GM12873 (cell line): ENCODE measurements at regions not wholly inside any gene's neighbourhood (a gene's known extent, or its start where the extent isn't known, plus 50 kb on each side); places are given as distances from the start of the nearest gene placed in this dataset.

Experiments
- TF ChIP-seq, protein P1 (sequence below): IDR thresholded peaks from 2 replicates; pipeline ENCODE4 v1.5.1; 2012; ENCODE audit warnings: low read depth, mild to moderate bottlenecking, moderate library complexity, low read length, control low read depth; ENCODE audit not compliant: insufficient read depth; ENCODE audit errors: missing control alignments

DNA sequence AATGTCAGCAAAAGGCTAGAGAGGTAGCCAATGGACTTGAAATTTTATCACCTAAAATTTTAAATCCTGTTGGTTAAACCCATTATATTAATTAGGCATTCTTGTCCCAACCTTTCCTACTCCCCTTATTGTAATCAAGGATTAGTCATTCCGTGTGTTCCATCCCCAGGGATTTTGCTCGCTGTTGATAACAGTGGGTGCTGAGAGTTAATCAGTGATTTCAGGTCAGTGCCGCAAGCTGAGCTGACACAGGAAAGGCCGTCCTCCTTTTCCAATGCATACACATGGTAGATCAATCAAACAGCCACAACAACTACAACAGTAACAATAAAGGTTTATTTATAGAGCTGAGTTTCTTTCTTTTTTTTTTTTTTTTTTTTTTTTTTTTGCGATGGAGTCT lies 271.4 kb downstream of the ACTR3B start:
- TF ChIP-seq, protein P1, sequence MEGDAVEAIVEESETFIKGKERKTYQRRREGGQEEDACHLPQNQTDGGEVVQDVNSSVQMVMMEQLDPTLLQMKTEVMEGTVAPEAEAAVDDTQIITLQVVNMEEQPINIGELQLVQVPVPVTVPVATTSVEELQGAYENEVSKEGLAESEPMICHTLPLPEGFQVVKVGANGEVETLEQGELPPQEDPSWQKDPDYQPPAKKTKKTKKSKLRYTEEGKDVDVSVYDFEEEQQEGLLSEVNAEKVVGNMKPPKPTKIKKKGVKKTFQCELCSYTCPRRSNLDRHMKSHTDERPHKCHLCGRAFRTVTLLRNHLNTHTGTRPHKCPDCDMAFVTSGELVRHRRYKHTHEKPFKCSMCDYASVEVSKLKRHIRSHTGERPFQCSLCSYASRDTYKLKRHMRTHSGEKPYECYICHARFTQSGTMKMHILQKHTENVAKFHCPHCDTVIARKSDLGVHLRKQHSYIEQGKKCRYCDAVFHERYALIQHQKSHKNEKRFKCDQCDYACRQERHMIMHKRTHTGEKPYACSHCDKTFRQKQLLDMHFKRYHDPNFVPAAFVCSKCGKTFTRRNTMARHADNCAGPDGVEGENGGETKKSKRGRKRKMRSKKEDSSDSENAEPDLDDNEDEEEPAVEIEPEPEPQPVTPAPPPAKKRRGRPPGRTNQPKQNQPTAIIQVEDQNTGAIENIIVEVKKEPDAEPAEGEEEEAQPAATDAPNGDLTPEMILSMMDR = no peak

DNA sequence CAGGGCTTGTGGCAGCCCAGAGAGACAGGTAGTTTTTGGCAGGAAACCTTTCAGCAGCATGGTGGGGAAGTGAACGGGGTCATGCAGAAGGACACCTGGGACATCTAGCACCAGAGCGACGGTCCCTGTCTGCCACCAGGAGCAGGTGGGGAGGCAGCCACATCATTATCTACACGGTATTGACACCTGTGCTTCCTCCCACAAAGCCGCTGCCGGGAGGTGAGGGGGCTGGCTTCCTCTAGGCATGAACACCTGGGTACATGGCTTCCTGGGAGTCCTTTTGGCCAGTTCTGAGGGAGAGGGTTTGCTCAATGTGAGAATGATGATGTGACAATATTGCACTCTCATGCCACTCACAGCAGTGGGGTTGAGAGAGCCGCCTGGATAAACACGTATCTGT lies 275.2 kb downstream of the ACTR3B start:
- TF ChIP-seq, protein P1 = no peak

DNA sequence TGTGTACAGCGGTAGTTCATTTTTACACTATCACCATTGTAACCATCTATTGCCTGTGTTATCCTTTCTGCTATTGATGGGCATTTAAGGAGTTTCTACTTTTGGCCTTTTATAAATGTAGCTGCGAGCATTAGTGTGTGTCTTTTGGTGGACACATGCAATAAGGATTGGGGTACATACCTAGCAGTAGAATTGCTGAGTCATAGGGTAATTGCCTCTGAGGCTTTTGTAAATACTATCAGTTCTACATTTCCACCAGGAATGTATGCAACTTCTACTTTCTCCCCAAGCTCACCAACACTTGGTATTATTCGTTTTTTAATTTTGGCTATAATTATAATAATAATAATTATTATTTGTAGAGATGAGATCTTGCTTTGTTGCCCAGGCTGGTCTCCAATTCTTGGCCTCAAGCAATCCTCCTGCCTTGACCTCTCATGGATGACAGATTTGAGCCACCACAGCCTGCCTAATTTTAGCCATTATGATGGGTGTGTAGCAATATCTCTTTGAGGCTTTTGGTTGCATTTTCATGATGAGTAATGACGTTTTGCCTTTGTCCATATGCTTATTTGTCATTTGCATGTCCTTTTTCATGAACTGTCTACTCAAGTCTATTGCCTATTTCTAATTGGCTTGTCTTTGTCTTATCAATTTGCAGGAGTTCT lies 277.0 kb downstream of the ACTR3B start:
- TF ChIP-seq, protein P1 = no peak

DNA sequence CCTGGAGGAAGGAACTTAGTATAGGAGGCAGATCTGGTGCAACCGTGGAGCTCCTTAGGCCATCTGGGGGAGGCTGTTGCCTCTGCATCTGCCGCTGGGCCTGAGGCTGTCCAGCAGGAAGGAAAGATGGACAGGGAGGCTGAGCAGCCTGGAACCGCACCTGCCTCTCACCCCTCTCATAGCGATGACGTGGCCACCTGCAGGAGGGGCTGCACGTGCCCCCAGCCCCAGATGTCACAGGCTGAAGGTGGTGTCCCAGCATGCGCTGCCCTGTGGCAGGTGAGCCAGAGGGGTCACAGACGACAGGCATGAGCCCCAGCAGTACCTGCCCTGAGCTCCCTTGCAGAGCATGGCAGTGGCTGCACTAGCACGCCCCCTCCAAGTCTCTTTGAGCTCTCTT lies 283.9 kb downstream of the ACTR3B start:
- TF ChIP-seq, protein P1 = no peak

DNA sequence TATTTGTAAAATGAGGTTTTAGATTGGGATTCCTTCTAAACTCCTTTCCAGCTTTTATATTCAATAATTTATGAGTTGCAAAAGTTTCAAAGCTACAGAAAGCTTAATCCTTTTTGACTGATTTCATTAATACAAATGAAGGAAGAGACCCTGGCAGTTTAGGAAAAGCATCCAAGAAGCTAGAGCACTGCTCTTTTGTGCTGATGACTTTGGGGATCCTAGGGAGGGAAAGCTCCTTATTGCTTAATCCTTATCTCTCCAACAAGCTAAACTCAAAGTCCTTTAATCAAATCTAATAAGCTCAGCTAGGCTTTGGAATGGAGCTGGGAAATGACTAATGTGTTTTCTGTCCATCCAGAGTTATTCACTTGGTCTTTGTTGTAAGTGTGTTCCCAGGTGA lies 285.4 kb downstream of the ACTR3B start:
- TF ChIP-seq, protein P1 = no peak

DNA sequence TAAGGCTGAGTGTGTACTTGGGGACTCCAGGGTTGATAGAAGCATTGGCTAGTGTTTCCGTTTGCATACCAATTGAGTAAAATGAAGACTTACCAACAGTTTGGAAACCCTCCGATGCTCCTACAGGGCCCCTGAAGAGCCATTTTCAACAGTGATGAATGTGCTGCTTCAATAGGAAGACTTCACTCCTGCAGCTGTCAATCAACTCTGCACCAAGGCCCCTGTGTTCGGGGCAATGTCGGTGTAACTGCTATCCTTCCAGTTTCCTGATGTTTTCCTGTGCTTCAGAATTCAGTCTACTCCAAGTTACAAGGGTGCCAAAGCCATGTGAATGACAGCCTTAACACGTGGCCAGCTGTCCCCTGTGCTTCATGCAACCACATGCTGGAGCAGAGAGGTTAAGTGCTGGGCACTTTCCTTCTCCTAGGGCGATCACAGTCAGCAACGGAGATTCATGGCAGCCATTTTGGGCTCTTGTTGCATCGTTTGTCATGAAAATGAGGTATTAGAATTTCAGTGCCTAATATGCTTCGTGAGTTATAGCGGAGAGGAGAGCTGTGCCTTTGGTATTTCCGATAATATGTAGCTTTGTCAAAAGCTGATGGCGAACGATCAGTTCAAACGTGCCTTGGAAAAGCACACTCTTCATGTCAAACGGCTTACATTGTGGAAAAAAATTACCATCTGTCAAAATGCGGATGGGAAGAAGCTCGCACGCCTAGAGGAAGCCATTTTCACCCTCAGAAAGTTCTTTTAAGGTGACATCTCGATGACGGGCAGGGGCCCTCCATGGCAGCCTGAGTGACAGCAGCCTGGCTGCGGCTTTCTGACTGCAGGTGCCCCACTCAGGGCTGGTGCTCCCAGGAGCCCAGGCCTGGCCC lies 287.8 kb downstream of the ACTR3B start:
- TF ChIP-seq, protein P1 = no peak

DNA sequence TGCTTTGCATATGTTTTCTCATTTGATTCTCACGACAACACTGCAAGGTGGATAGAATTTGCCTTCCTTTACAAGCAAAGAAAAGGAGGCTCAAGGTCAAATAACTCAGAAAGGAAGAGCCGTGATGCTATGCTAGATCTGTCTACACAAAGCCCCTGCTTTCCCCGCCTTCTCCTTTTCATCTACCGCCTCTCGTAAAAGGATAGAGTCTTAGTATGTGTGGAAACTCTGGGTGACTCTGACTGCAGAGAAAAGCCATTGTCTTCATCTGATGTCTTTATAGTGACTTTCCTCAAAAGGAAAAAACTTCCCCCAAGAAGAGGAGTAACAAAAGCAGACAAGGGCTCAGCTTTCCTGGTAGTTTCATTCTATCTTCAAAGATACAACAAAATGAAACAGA lies 292.7 kb downstream of the ACTR3B start:
- TF ChIP-seq, protein P1 = no peak
